Endodermal cell (in vitro differentiated cells): ENCODE measurements at regions not wholly inside any gene's neighbourhood (a gene's known extent, or its start where the extent isn't known, plus 50 kb on each side); places are given as distances from the start of the nearest gene placed in this dataset.

ENCODE experiments used
- DNase-seq: peaks from one replicate; pipeline ENCODE4 v3.0.0-alpha.2; 2017
- H3K27ac ChIP-seq: 2 replicates; pipeline ENCODE4 v1.5.1; 2013; ENCODE audit warnings: mild to moderate bottlenecking, low read depth, low read length, moderate library complexity
- H3K27me3 ChIP-seq: 2 replicates; pipeline ENCODE4 v1.6.1; 2013; ENCODE audit warnings: mild to moderate bottlenecking, low read length, moderate library complexity; ENCODE audit not compliant: insufficient read depth, control insufficient read depth, poor library complexity, severe bottlenecking
- H3K36me3 ChIP-seq: 2 replicates; pipeline ENCODE4 v1.7.0; 2013; ENCODE audit warnings: mild to moderate bottlenecking, low read length, moderate library complexity; ENCODE audit not compliant: control insufficient read depth, insufficient read depth
- H3K4me1 ChIP-seq: one replicate; pipeline ENCODE4 v1.7.0; 2013; ENCODE audit warnings: low read length; ENCODE audit not compliant: control insufficient read depth, insufficient read depth
- H3K4me3 ChIP-seq: 2 replicates; pipeline ENCODE4 v1.5.1; 2013; ENCODE audit warnings: mild to moderate bottlenecking, low read length, moderate library complexity
- H3K9ac ChIP-seq: 2 replicates; pipeline ENCODE4 v1.6.1; 2013; ENCODE audit warnings: mild to moderate bottlenecking, low read length, moderate library complexity; ENCODE audit not compliant: poor library complexity, severe bottlenecking; ENCODE audit errors: extremely low read depth
- H3K9me3 ChIP-seq: 2 replicates; pipeline ENCODE4 v1.6.1; 2013; ENCODE audit warnings: mild to moderate bottlenecking, low read length, moderate library complexity; ENCODE audit not compliant: control insufficient read depth
- H3K27ac Mint-ChIP-seq: 2 replicates; pipeline ENCODE4 v1.8.0; 2020; ENCODE audit warnings: mixed read lengths
- H3K27me3 Mint-ChIP-seq: 2 replicates; pipeline ENCODE4 v1.8.0; 2021; ENCODE audit warnings: mild to moderate bottlenecking, mixed read lengths; ENCODE audit not compliant: insufficient read depth
- H3K36me3 Mint-ChIP-seq: 2 replicates; pipeline ENCODE4 v1.8.0; 2020; ENCODE audit warnings: low read depth, mixed read lengths
- H3K4me1 Mint-ChIP-seq: 2 replicates; pipeline ENCODE4 v1.8.0; 2020; ENCODE audit warnings: mixed read lengths
- H3K4me3 Mint-ChIP-seq: 2 replicates; pipeline ENCODE4 v1.8.0; 2020; ENCODE audit warnings: mild to moderate bottlenecking, moderate library complexity, mixed read lengths
- H3K9me3 Mint-ChIP-seq: 2 replicates; pipeline ENCODE4 v1.8.0; 2020; ENCODE audit warnings: mild to moderate bottlenecking, mixed read lengths
- CTCF ChIP-seq: fragments of 200-600 bp; sonication (generic); conservative IDR thresholded peaks from 2 replicates; pipeline ENCODE4 v1.5.0; 2021; ENCODE audit warnings: antibody characterized with exemption, mild to moderate bottlenecking
- WGBS, 2 experiments: methylation state at CpG; one replicate each; pipeline versions ENCODE4 v1.1.5 to v1.1.7; 2013; ENCODE audit warnings: missing lambda C conversion rate in 2 of 2, mixed read lengths in 1 of 2; ENCODE audit not compliant: insufficient coverage in 1 of 2, insufficient read length in 1 of 2; 5-methylcytosine and 5-hydroxymethylcytosine counted together

GRCh38 chr6:144477856-144478255 is 192.7 kb downstream of the UTRN start:
- TF ChIP-seq CTCF: no peak
- no peak overlapping the region for H3K9ac ChIP-seq
- H3K27me3 Mint-ChIP-seq: no peaks in the 10 kb centered on the region
- H3K4me3 ChIP-seq: no peak overlapping the region
- no peak overlapping the region for H3K27ac Mint-ChIP-seq
- H3K36me3 Mint-ChIP-seq: peaks cover 24% of the 10 kb centered on the region
- no peak overlapping the region for H3K27ac ChIP-seq
- no peaks in the 10 kb centered on the region for H3K4me1 Mint-ChIP-seq
- H3K9me3 Mint-ChIP-seq: no peaks in the 10 kb centered on the region
- no peaks in the 10 kb centered on the region for H3K27me3 ChIP-seq
- no peak for DNase-seq
- H3K36me3 ChIP-seq: peaks cover 64% of the 10 kb centered on the region
- H3K4me1 ChIP-seq: no peaks in the 10 kb centered on the region
- no peak overlapping the region for H3K4me3 Mint-ChIP-seq
- H3K9me3 ChIP-seq: no peaks in the 10 kb centered on the region

DNA sequence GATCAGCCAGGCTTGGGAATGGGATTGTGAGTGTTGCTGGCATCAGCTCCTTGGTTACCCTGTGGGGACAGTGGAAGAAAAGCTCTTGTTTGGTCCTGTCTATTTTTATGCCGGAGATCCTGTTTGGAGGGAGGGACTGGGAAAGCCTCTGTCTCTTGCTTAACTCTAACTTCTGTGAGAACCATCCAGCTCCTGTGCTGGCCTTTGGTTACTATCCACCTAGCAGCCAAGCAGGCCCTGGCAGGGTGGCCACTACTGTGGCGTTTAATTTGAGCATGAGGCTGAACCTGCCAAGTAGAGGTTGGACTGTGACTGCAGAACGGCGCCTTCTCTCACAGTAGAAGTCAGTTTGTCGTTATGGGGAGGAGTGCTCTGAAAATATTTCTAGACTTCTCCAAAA is 193.3 kb downstream of the UTRN start:
- H3K27ac Mint-ChIP-seq: no peak overlapping the region

DNA sequence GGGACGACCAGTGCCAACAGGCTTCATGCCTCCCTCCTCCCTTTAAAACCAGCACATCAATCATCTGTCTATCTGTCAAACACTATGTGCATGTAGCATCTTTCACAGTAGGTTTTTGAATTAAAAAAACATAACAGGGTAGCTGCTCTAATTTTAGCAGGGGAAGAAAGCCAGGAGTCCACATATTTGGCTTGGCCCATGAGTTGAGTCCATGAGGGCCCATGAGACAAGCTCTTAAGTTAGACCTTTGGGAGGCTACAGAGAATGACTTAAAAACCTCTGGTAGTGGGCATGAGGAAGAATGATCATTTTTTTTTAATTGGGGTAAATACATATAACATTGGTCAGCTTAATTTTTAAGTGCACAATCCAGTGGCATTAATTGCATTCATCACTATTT is 194.9 kb downstream of the UTRN start:
- Histone ChIP-seq H3K27me3 (no peaks in the 10 kb centered on the region), H3K36me3 (peaks cover 63% of the 10 kb centered on the region), H3K27ac (no peak overlapping the region), H3K9ac (no peak overlapping the region), H3K4me1 (no peaks in the 10 kb centered on the region), H3K4me3 (no peak overlapping the region), H3K9me3 (no peaks in the 10 kb centered on the region)
- WGBS, 2 experiments: 100% methylated on average over 1 of the region's 1 CpG; no CpG with 5 or more reads in 1 of the 2 experiments
- Mint-ChIP-seq H3K9me3 (no peaks in the 10 kb centered on the region), H3K27me3 (no peaks in the 10 kb centered on the region), H3K4me1 (no peaks in the 10 kb centered on the region), H3K27ac (no peak overlapping the region), H3K4me3 (no peak overlapping the region), H3K36me3 (peaks cover 19% of the 10 kb centered on the region)
- DNase-seq: no peak
- TF ChIP-seq CTCF: no peak

More for the DNA sequence above, 193.3 kb downstream of the UTRN start:
- peaks cover 65% of the 10 kb centered on the region for H3K36me3 ChIP-seq
- H3K4me1 ChIP-seq: no peaks in the 10 kb centered on the region
- no peak overlapping the region for H3K4me3 ChIP-seq
- no peak for DNase-seq
- Mint-ChIP-seq H3K36me3 (peaks cover 22% of the 10 kb centered on the region), H3K4me1 (no peaks in the 10 kb centered on the region), H3K9me3 (no peaks in the 10 kb centered on the region), H3K27me3 (no peaks in the 10 kb centered on the region), H3K4me3 (no peak overlapping the region)
- TF ChIP-seq CTCF: no peak
- WGBS, 2 experiments: 99 to 100% methylated on average over 2 to 5 of the region's 5 CpGs
- H3K27me3 ChIP-seq: no peaks in the 10 kb centered on the region
- H3K9ac ChIP-seq: no peak overlapping the region
- H3K9me3 ChIP-seq: no peaks in the 10 kb centered on the region
- no peak overlapping the region for H3K27ac ChIP-seq
